Gastroesophageal sphincter (tissue), 3 donors: ENCODE measurements at regions not wholly inside any gene's neighbourhood (a gene's known extent, or its start where the extent isn't known, plus 50 kb on each side); places are given as distances from the start of the nearest gene placed in this dataset.

Experiments
- POLR2A ChIP-seq, 2 donors: fragments of 450-650 bp; IDR thresholded peaks; one replicate each; pipeline ENCODE4 v1.6.1; 2017; ENCODE audit warnings: antibody characterized with exemption in 2 of 2, mild to moderate bottlenecking in 2 of 2, moderate library complexity in 1 of 2
- TF ChIP-seq, protein P1 (sequence below), 4 experiments: fragments of 200-600 bp in 2 of 4; fragments of 450-650 bp in 2 of 4; sonication (generic) in 1 of 4; IDR thresholded peaks; one replicate each; pipeline ENCODE4 v1.5.1; 2017 to 2019; ENCODE audit warnings: antibody characterized with exemption in 4 of 4, mild to moderate bottlenecking in 2 of 4, moderate library complexity in 2 of 4

DNA sequence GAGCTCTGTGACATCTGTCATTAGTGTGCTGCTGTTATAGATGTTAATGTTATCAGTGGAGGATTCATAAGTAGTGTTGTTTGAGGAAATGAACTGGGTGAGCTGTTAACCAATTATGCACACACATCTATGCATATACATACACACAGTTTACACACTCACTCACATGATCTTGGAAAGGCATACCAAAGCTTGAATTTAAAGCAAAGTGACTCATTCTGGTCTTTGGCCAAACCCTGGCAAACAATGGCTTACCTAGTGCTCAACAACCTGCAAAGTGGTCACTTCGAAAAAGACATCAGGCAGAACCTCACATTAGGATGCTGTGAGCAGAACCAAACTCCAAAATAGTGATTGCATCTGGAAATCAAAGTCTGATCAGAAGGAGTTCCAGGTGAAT lies 1037.3 kb upstream of the CDH6 start:
- TF ChIP-seq, protein P1, sequence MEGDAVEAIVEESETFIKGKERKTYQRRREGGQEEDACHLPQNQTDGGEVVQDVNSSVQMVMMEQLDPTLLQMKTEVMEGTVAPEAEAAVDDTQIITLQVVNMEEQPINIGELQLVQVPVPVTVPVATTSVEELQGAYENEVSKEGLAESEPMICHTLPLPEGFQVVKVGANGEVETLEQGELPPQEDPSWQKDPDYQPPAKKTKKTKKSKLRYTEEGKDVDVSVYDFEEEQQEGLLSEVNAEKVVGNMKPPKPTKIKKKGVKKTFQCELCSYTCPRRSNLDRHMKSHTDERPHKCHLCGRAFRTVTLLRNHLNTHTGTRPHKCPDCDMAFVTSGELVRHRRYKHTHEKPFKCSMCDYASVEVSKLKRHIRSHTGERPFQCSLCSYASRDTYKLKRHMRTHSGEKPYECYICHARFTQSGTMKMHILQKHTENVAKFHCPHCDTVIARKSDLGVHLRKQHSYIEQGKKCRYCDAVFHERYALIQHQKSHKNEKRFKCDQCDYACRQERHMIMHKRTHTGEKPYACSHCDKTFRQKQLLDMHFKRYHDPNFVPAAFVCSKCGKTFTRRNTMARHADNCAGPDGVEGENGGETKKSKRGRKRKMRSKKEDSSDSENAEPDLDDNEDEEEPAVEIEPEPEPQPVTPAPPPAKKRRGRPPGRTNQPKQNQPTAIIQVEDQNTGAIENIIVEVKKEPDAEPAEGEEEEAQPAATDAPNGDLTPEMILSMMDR (IDR thresholded peaks at IDR 0.05) = no peak
- no peak for TF ChIP-seq POLR2A (IDR thresholded peaks at IDR 0.05)
